Activated naive CD8-positive, alpha-beta T cell (primary cell): ENCODE measurements at regions not wholly inside any gene's neighbourhood (a gene's known extent, or its start where the extent isn't known, plus 50 kb on each side); places are given as distances from the start of the nearest gene placed in this dataset.
"Not testable (repeated sequence)": the region's sequence is repeated elsewhere in the genome, so short reads cannot be mapped to it uniquely, and the experiment has no call there.

Source experiments
- H3K27ac Mint-ChIP-seq: one replicate; pipeline ENCODE4 v1.8.0; 2021; ENCODE audit warnings: mixed read lengths
- H3K27me3 Mint-ChIP-seq: one replicate; pipeline ENCODE4 v1.8.0; 2021; ENCODE audit warnings: mixed read lengths
- H3K36me3 Mint-ChIP-seq: one replicate; pipeline ENCODE4 v1.8.0; 2021; ENCODE audit warnings: mixed read lengths
- H3K4me1 Mint-ChIP-seq: one replicate; pipeline ENCODE4 v1.8.0; 2021; ENCODE audit warnings: low read depth, mixed read lengths
- H3K4me3 Mint-ChIP-seq: one replicate; pipeline ENCODE4 v1.8.0; 2021; ENCODE audit warnings: mild to moderate bottlenecking, mixed read lengths
- H3K9me3 Mint-ChIP-seq: one replicate; pipeline ENCODE4 v1.8.0; 2021; ENCODE audit warnings: low read depth, mixed read lengths

GRCh38 chr1:119227456-119227855 lies 87.0 kb upstream of the WARS2 start:
- H3K36me3 Mint-ChIP-seq, result peaks cover 10% of the 10 kb centered on the region
- no peak overlapping the region for H3K27ac Mint-ChIP-seq
- H3K4me3 Mint-ChIP-seq, result no peak overlapping the region
- H3K27me3 Mint-ChIP-seq, result no peaks in the 10 kb centered on the region
- no peaks in the 10 kb centered on the region for H3K9me3 Mint-ChIP-seq
- no peaks in the 10 kb centered on the region for H3K4me1 Mint-ChIP-seq

GRCh38 chr1:119228335-119229080 lies 88.1 kb upstream of the WARS2 start:
- Mint-ChIP-seq H3K36me3 (peaks cover 12% of the 10 kb centered on the region), H3K27ac (no peak overlapping the region), H3K27me3 (no peaks in the 10 kb centered on the region), H3K9me3 (no peaks in the 10 kb centered on the region), H3K4me3 (no peak overlapping the region), H3K4me1 (no peaks in the 10 kb centered on the region)

- Mint-ChIP-seq H3K27me3 (no peaks in the 10 kb centered on the region), H3K36me3 (peaks cover 26% of the 10 kb centered on the region), H3K27ac (no peak overlapping the region), H3K4me1 (no peaks in the 10 kb centered on the region), H3K9me3 (no peaks in the 10 kb centered on the region), H3K4me3 (no peak overlapping the region)
Observed at GRCh38 chr1:119235120-119235519, 94.7 kb upstream of the WARS2 start.

GRCh38 chr1:119245881-119246280 lies 105.4 kb upstream of the WARS2 start:
- Mint-ChIP-seq H3K27ac (no peak overlapping the region), H3K4me3 (no peak overlapping the region), H3K36me3 (peaks cover 9% of the 10 kb centered on the region), H3K9me3 (no peaks in the 10 kb centered on the region), H3K4me1 (no peaks in the 10 kb centered on the region), H3K27me3 (no peaks in the 10 kb centered on the region)

GRCh38 chr1:119249283-119249682 lies 108.8 kb upstream of the WARS2 start:
- H3K9me3 Mint-ChIP-seq, result no peaks in the 10 kb centered on the region
- no peak overlapping the region for H3K27ac Mint-ChIP-seq
- no peaks in the 10 kb centered on the region for H3K4me1 Mint-ChIP-seq

GRCh38 chr1:119250299-119250698 lies 109.8 kb upstream of the WARS2 start:
- Mint-ChIP-seq H3K27ac (no peak overlapping the region), H3K9me3 (no peaks in the 10 kb centered on the region), H3K4me1 (no peaks in the 10 kb centered on the region)

More at GRCh38 chr1:119249283-119249682, 108.8 kb upstream of the WARS2 start:
- Mint-ChIP-seq H3K36me3 (peaks cover 9% of the 10 kb centered on the region), H3K4me3 (no peak overlapping the region), H3K27me3 (no peaks in the 10 kb centered on the region)

GRCh38 chr1:119251751-119252150 lies 111.3 kb upstream of the WARS2 start:
- H3K27me3 Mint-ChIP-seq, result no peaks in the 10 kb centered on the region
- no peak overlapping the region for H3K27ac Mint-ChIP-seq
- H3K4me3 Mint-ChIP-seq, result no peak overlapping the region
- no peaks in the 10 kb centered on the region for H3K9me3 Mint-ChIP-seq
- no peaks in the 10 kb centered on the region for H3K4me1 Mint-ChIP-seq
- peaks cover 9% of the 10 kb centered on the region for H3K36me3 Mint-ChIP-seq

More at GRCh38 chr1:119250299-119250698, 109.8 kb upstream of the WARS2 start:
- peaks cover 9% of the 10 kb centered on the region for H3K36me3 Mint-ChIP-seq
- H3K4me3 Mint-ChIP-seq, result no peak overlapping the region
- no peaks in the 10 kb centered on the region for H3K27me3 Mint-ChIP-seq

GRCh38 chr1:119253366-119253765 lies 112.9 kb upstream of the WARS2 start:
- Mint-ChIP-seq H3K27ac (no peak overlapping the region), H3K9me3 (peaks cover 8% of the 10 kb centered on the region), H3K4me3 (no peak overlapping the region), H3K4me1 (no peaks in the 10 kb centered on the region), H3K27me3 (no peaks in the 10 kb centered on the region), H3K36me3 (peaks cover 11% of the 10 kb centered on the region)

- Mint-ChIP-seq H3K4me3 (no peak overlapping the region), H3K36me3 (peaks cover 10% of the 10 kb centered on the region), H3K27ac (no peak overlapping the region), H3K9me3 (peaks cover 11% of the 10 kb centered on the region), H3K4me1 (no peaks in the 10 kb centered on the region), H3K27me3 (no peaks in the 10 kb centered on the region)
Observed at GRCh38 chr1:119254067-119254720, 113.7 kb upstream of the WARS2 start.

GRCh38 chr1:119256089-119256488 lies 112.5 kb upstream of the HAO2 start:
- H3K27ac Mint-ChIP-seq, H3K27me3 Mint-ChIP-seq, H3K4me1 Mint-ChIP-seq, H3K4me3 Mint-ChIP-seq: not testable (repeated sequence)
- Mint-ChIP-seq H3K36me3 (peaks cover 10% of the 10 kb centered on the region), H3K9me3 (peaks cover 12% of the 10 kb centered on the region)

GRCh38 chr1:119260506-119260905 lies 108.1 kb upstream of the HAO2 start:
- Mint-ChIP-seq H3K27me3 (no peaks in the 10 kb centered on the region), H3K9me3 (peaks cover 12% of the 10 kb centered on the region), H3K27ac (no peak overlapping the region), H3K4me3 (no peak overlapping the region), H3K4me1 (no peaks in the 10 kb centered on the region), H3K36me3 (peaks cover 10% of the 10 kb centered on the region)

GRCh38 chr1:119266386-119266785 lies 102.2 kb upstream of the HAO2 start:
- H3K27me3 Mint-ChIP-seq, result peaks cover 9% of the 10 kb centered on the region
- H3K36me3 Mint-ChIP-seq, result peaks cover 3% of the 10 kb centered on the region
- no peak overlapping the region for H3K4me3 Mint-ChIP-seq
- no peak overlapping the region for H3K27ac Mint-ChIP-seq
- no peaks in the 10 kb centered on the region for H3K9me3 Mint-ChIP-seq
- no peaks in the 10 kb centered on the region for H3K4me1 Mint-ChIP-seq

GRCh38 chr1:119266858-119267257 lies 101.7 kb upstream of the HAO2 start:
- Mint-ChIP-seq H3K4me1 (no peaks in the 10 kb centered on the region), H3K4me3 (no peak overlapping the region), H3K9me3 (no peaks in the 10 kb centered on the region), H3K36me3 (peaks cover 3% of the 10 kb centered on the region), H3K27me3 (peaks cover 9% of the 10 kb centered on the region), H3K27ac (no peak overlapping the region)

- not testable (repeated sequence) for H3K36me3 Mint-ChIP-seq, H3K9me3 Mint-ChIP-seq
Observed at GRCh38 chr1:119267288-119267687, 101.3 kb upstream of the HAO2 start.

GRCh38 chr1:119268879-119269278 lies 99.7 kb upstream of the HAO2 start:
- no peaks in the 10 kb centered on the region for H3K4me1 Mint-ChIP-seq
- H3K27me3 Mint-ChIP-seq, result peaks cover 9% of the 10 kb centered on the region
- H3K36me3 Mint-ChIP-seq, result peaks cover 3% of the 10 kb centered on the region
- H3K27ac Mint-ChIP-seq, result no peak overlapping the region
- H3K4me3 Mint-ChIP-seq, result no peak overlapping the region
- H3K9me3 Mint-ChIP-seq, result no peaks in the 10 kb centered on the region

More at GRCh38 chr1:119267288-119267687, 101.3 kb upstream of the HAO2 start:
- not testable (repeated sequence) for H3K4me1 Mint-ChIP-seq, H3K27ac Mint-ChIP-seq, H3K4me3 Mint-ChIP-seq, H3K27me3 Mint-ChIP-seq
